H1 (cell line): ENCODE measurements at regions not wholly inside any gene's neighbourhood (a gene's known extent, or its start where the extent isn't known, plus 50 kb on each side); places are given as distances from the start of the nearest gene placed in this dataset.
"Not testable (repeated sequence)": the region's sequence is repeated elsewhere in the genome, so short reads cannot be mapped to it uniquely, and the experiment has no call there.

Source experiments
- CTCF ChIA-PET: fragments of 300-600 bp; sonication (Branson Sonifier 250); formaldehyde crosslinking; loops from one replicate; lab custom pipeline; 2021; ENCODE audit not compliant: partially characterized antibody; lab: Charles Lee
- POLR2A ChIA-PET: fragments of 300-600 bp; sonication (Branson Sonifier 250); formaldehyde crosslinking; loops from one replicate; lab custom pipeline; 2021; ENCODE audit warnings: inconsistent platforms; ENCODE audit not compliant: partially characterized antibody; lab: Charles Lee
- DNase-seq, 2 experiments: peaks; one replicate each; pipeline versions ENCODE4 v3.0.0 to v3.0.0-alpha.2; 2010 to 2022; ENCODE audit warnings: low spot score in 2 of 2, low read depth in 1 of 2, mixed read lengths in 1 of 2
- FAIRE-seq: peaks from 2 replicates; lab custom pipeline; 2011; peaks lifted over from hg19 to GRCh38; lab: Jason Lieb, UNC
- H2AFZ ChIP-seq: 2 replicates; pipeline ENCODE4 v1.8.1; 2012; ENCODE audit warnings: low read length, inconsistent platforms
- H2AK5ac ChIP-seq: 2 replicates; pipeline ENCODE4 v1.6.1; 2013; ENCODE audit warnings: low read depth, low read length
- H2BK120ac ChIP-seq: replicated peaks from 2 replicates; pipeline ENCODE3; 2013; ENCODE audit warnings: low read depth, low read length, inconsistent platforms
- H2BK12ac ChIP-seq: 2 replicates; pipeline ENCODE4 v1.6.1; 2013; ENCODE audit warnings: low read depth, low read length
- H2BK15ac ChIP-seq: 2 replicates; pipeline ENCODE4 v1.6.1; 2013; ENCODE audit warnings: low read length
- H2BK20ac ChIP-seq: 2 replicates; pipeline ENCODE4 v1.6.1; 2013; ENCODE audit warnings: low read length
- H2BK5ac ChIP-seq: 2 replicates; pipeline ENCODE4 v1.6.1; 2013; ENCODE audit warnings: low read depth, low read length
- H3K14ac ChIP-seq: 2 replicates; pipeline ENCODE4 v1.6.1; 2013; ENCODE audit warnings: inconsistent platforms; ENCODE audit not compliant: insufficient read length
- H3K18ac ChIP-seq: 2 replicates; pipeline ENCODE4 v1.6.1; 2013; ENCODE audit warnings: low read length; ENCODE audit errors: extremely low read depth
- H3K23ac ChIP-seq: 2 replicates; pipeline ENCODE4 v1.6.1; 2013; ENCODE audit warnings: inconsistent platforms; ENCODE audit not compliant: insufficient read length
- H3K23me2 ChIP-seq: 2 replicates; pipeline ENCODE4 v1.6.1; 2013; ENCODE audit warnings: low read depth, low read length
- H3K27ac ChIP-seq: 2 replicates; pipeline ENCODE4 v1.6.1; 2011; ENCODE audit warnings: low read depth, low read length, inconsistent platforms
- H3K27me3 ChIP-seq, 4 experiments: replicated peaks in 1 of 4; 1 replicate in 1 of 4; 2 replicates in 3 of 4; pipeline versions ENCODE4 v1.6.1 to v1.8.1; 2011 to 2013; ENCODE audit warnings: low read length in 3 of 4, mild to moderate bottlenecking in 3 of 4, inconsistent platforms in 2 of 4, mixed read lengths in 2 of 4, moderate library complexity in 1 of 4; ENCODE audit not compliant: control insufficient read depth in 3 of 4, insufficient read depth in 3 of 4; ENCODE audit errors: extremely low read depth in 1 of 4
- H3K36me3 ChIP-seq, 4 experiments: 2 replicates each; pipeline versions ENCODE4 v1.6.1 to v1.8.1; 2011 to 2013; ENCODE audit warnings: mild to moderate bottlenecking in 4 of 4, low read length in 3 of 4, moderate library complexity in 2 of 4, control low read depth in 1 of 4, inconsistent platforms in 1 of 4; ENCODE audit not compliant: insufficient read depth in 4 of 4, control insufficient read depth in 2 of 4
- H3K4ac ChIP-seq: replicated peaks from 2 replicates; pipeline ENCODE3; 2013; ENCODE audit warnings: low read length, low read depth, mixed read lengths, inconsistent platforms; ENCODE audit not compliant: insufficient read length
- H3K4me1 ChIP-seq, 4 experiments: replicated peaks in 1 of 4; 1 replicate in 1 of 4; 2 replicates in 3 of 4; pipeline versions ENCODE4 v1.6.1 to v1.8.1; 2011 to 2013; ENCODE audit warnings: low read length in 3 of 4, inconsistent platforms in 2 of 4, mixed read lengths in 1 of 4; ENCODE audit not compliant: insufficient read depth in 4 of 4, control insufficient read depth in 3 of 4
- H3K4me2 ChIP-seq, 2 experiments: 2 replicates each; pipeline versions ENCODE4 v1.6.1 to v1.8.1; 2011 to 2013; ENCODE audit warnings: low read depth in 2 of 2, low read length in 2 of 2, control low read depth in 1 of 2, inconsistent platforms in 1 of 2, mild to moderate bottlenecking in 1 of 2; ENCODE audit not compliant: insufficient read depth in 1 of 2
- H3K4me3 ChIP-seq, 4 experiments: fragments of 200-600, 300-600 bp in 1 of 4; sonication (generic), shearing (Covaris generic), sonication (Bioruptor Twin) in 1 of 4; 2 replicates each; pipeline versions ENCODE4 v1.5.1 to v1.8.1; 2011 to 2016; ENCODE audit warnings: low read length in 4 of 4, low read depth in 3 of 4, control low read depth in 2 of 4, inconsistent platforms in 2 of 4, mild to moderate bottlenecking in 2 of 4, mixed read lengths in 1 of 4, moderate library complexity in 1 of 4; ENCODE audit not compliant: insufficient read depth in 2 of 4; ENCODE audit errors: extremely low read depth in 1 of 4
- H3K56ac ChIP-seq: replicated peaks from 2 replicates; pipeline ENCODE3; 2013; ENCODE audit warnings: low read depth, mild to moderate bottlenecking, mixed read lengths, low read length, inconsistent platforms; ENCODE audit not compliant: insufficient read length
- H3K79me1 ChIP-seq: 2 replicates; pipeline ENCODE4 v1.6.1; 2013; ENCODE audit warnings: low read depth, low read length, control low read depth
- H3K79me2 ChIP-seq, 2 experiments: 2 replicates each; pipeline versions ENCODE4 v1.6.1 to v1.8.1; 2012 to 2013; ENCODE audit warnings: low read length in 2 of 2, mild to moderate bottlenecking in 2 of 2, inconsistent platforms in 1 of 2; ENCODE audit not compliant: insufficient read depth in 2 of 2, control insufficient read depth in 1 of 2
- H3K9ac ChIP-seq, 4 experiments: replicated peaks in 1 of 4; 1 replicate in 1 of 4; 2 replicates in 3 of 4; pipeline versions ENCODE4 v1.6.1 to v1.8.1; 2011 to 2013; ENCODE audit warnings: low read depth in 3 of 4, low read length in 3 of 4, control low read depth in 2 of 4, mild to moderate bottlenecking in 2 of 4, moderate library complexity in 2 of 4, inconsistent platforms in 1 of 4; ENCODE audit errors: extremely low read depth in 1 of 4
- H3K9me3 ChIP-seq, 2 experiments: 2 replicates each; pipeline versions ENCODE4 v1.6.1 to v1.8.1; 2012 to 2013; ENCODE audit warnings: mild to moderate bottlenecking in 2 of 2, moderate library complexity in 2 of 2, control low read depth in 1 of 2, inconsistent platforms in 1 of 2, low read depth in 1 of 2, low read length in 1 of 2, mixed read lengths in 1 of 2; ENCODE audit not compliant: insufficient read depth in 2 of 2
- H4K20me1 ChIP-seq, 2 experiments: replicated peaks in 1 of 2; 2 replicates each; pipeline versions ENCODE3 to v1.8.1; 2011 to 2013; ENCODE audit warnings: inconsistent platforms in 2 of 2, low read length in 2 of 2, mild to moderate bottlenecking in 1 of 2; ENCODE audit not compliant: insufficient read depth in 2 of 2, control insufficient read depth in 1 of 2
- H4K5ac ChIP-seq: 2 replicates; pipeline ENCODE4 v1.6.1; 2013; ENCODE audit warnings: low read length, low read depth, mixed read lengths, inconsistent platforms; ENCODE audit not compliant: insufficient read length
- H4K8ac ChIP-seq: 2 replicates; pipeline ENCODE4 v1.8.0; 2013; ENCODE audit warnings: mild to moderate bottlenecking, moderate library complexity, low read length, inconsistent platforms; ENCODE audit not compliant: insufficient read depth; ENCODE audit errors: extremely low read depth
- H4K91ac ChIP-seq: replicated peaks from 2 replicates; pipeline ENCODE3; 2013; ENCODE audit warnings: low read length, mixed read lengths, inconsistent platforms; ENCODE audit not compliant: insufficient read length
- WGBS, 2 experiments: shearing (Covaris generic) in 1 of 2; methylation state at CpG; one replicate each; pipeline versions ENCODE4 v1.1.6 to v1.1.7; 2013 to 2015; ENCODE audit warnings: low lambda C conversion rate in 2 of 2, mixed read lengths in 2 of 2, inconsistent platforms in 1 of 2, low coverage in 1 of 2, missing lambda C conversion rate in 1 of 2; ENCODE audit not compliant: insufficient replicate concordance in 2 of 2, insufficient coverage in 1 of 2, insufficient read length in 1 of 2; ENCODE audit errors: extremely low coverage in 1 of 2, missing lambda C conversion rate in 1 of 2; 5-methylcytosine and 5-hydroxymethylcytosine counted together

DNA sequence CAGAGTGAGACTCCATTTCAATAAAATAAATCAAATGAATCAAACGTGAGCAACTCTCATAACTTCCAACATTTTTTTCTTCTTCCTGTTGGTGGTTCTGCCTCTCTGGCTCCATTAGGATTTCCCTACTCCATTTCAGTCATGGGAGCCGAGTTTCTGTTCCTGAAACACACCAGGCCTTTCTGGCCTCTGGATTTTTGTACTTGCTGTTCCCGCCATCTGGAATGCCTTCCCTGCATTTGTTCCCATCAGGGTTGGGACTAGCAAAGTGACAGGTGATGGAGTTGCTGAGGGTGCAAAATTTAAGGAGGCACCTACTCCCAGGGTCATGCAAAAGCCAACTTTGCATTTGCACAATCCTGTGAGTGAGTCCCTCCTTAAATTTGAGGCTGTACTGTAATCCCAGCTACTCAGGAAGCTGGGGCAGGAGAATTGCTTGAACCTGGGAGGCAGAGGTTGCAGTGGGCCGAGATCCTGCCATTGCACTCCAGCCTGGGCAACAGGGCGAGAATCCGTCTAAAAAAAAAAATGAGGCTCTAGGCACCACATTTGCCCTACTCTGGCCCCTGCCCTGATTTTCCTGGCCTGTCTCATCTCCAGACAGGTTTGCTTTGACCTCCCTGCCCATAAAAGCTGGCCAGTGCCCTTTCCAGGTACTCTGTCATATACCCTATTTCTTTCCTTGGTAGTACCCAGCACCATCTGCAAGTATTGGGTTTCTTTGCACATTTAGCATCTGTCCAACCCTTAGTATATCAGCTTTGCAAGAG, 93.4 kb upstream of the METTL9 start:
- H2BK20ac ChIP-seq, H3K23me2 ChIP-seq, POLR2A ChIA-PET, H3K36me3 ChIP-seq, H4K8ac ChIP-seq, H2AK5ac ChIP-seq, DNase-seq, H3K9me3 ChIP-seq, H4K5ac ChIP-seq, H3K56ac ChIP-seq, FAIRE-seq, H3K4me3 ChIP-seq, H3K27ac ChIP-seq, H3K27me3 ChIP-seq, H3K4me2 ChIP-seq, H2AFZ ChIP-seq, H3K79me1 ChIP-seq, H3K18ac ChIP-seq, H2BK12ac ChIP-seq, H3K14ac ChIP-seq, H2BK15ac ChIP-seq, H2BK120ac ChIP-seq, H3K9ac ChIP-seq, H3K23ac ChIP-seq, H2BK5ac ChIP-seq, H4K91ac ChIP-seq, H3K4ac ChIP-seq, H3K4me1 ChIP-seq: not testable (repeated sequence)
- Histone ChIP-seq H4K20me1 (peaks cover 4 to 10% of the 10 kb centered on the region in 2 experiments), H3K79me2 (peaks cover 11 to 67% of the 10 kb centered on the region in 2 experiments)
- CTCF ChIA-PET, result interaction anchor here (0.6 kb wide), 1 partner anchor 22 kb away, joined by 3 read pairs; no protein-coding TSS in a partner anchor
- 89% methylated on average over 6 of the region's 6 CpGs; no CpG with 5 or more reads in 1 of the 2 experiments for WGBS, 2 experiments
